Transverse colon (tissue), 3 donors: ENCODE measurements at regions not wholly inside any gene's neighbourhood (a gene's known extent, or its start where the extent isn't known, plus 50 kb on each side); places are given as distances from the start of the nearest gene placed in this dataset.

Experiments
- CTCF ChIP-seq, 5 experiments: fragments of 200-600 bp in 3 of 5; fragments of 450-650 bp in 2 of 5; sonication (generic) in 3 of 5; IDR thresholded peaks; 1 replicate in 2 of 5; 2 replicates in 3 of 5; pipeline ENCODE4 v1.5.1; 2016 to 2017; ENCODE audit warnings: antibody characterized with exemption in 5 of 5, inconsistent platforms in 3 of 5, mild to moderate bottlenecking in 2 of 5, moderate library complexity in 1 of 5
- POLR2A ChIP-seq: fragments of 450-650 bp; IDR thresholded peaks from one replicate; pipeline ENCODE4 v1.6.1; 2016; ENCODE audit warnings: antibody characterized with exemption, mild to moderate bottlenecking, moderate library complexity

DNA sequence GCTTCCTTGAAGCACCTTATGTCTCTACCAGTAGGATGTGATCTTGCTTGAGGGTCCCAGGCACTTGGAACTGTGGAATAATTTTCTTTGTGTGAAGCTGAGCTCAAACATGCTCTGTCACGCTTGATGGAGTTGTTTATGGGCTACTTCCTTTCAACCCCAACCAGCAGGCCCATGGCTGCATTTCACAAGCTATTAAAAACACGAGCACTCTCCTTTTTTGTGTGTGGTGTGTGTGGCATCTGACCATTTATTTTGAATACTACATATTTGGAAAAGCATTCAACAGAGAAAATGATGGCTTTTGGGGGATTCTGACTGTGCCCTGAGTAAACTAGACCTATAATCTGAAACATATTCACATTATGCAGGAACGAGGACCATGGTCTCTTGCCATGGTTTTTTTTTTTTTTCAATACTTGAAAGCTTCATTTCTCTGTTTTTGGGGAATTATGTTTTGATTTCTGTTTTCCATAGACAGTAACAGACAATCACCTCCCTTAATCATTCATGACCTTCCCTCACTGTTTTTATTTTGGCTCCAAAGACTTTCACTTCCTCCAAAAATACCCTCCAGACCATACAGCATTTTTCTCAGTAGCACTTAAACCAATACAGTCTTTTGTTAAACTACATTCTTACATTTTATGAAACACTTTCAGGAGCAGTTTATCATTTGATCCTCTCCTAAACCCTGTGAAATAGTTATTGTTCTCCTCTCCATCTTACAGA lies 233.6 kb upstream of the BMPER start:
- TF ChIP-seq POLR2A: no peak
- no peak for TF ChIP-seq CTCF (IDR thresholded peaks at IDR 0.05)
